Muscle of back (tissue), 3 donors: ENCODE measurements at regions not wholly inside any gene's neighbourhood (a gene's known extent, or its start where the extent isn't known, plus 50 kb on each side); places are given as distances from the start of the nearest gene placed in this dataset.
"Not testable (repeated sequence)": the region's sequence is repeated elsewhere in the genome, so short reads cannot be mapped to it uniquely, and the experiment has no call there.

Experiments
- DNase-seq, 3 donors: peaks; one replicate each; pipeline versions ENCODE4 v3.0.0 to v3.0.0-alpha.2; 2013

DNA sequence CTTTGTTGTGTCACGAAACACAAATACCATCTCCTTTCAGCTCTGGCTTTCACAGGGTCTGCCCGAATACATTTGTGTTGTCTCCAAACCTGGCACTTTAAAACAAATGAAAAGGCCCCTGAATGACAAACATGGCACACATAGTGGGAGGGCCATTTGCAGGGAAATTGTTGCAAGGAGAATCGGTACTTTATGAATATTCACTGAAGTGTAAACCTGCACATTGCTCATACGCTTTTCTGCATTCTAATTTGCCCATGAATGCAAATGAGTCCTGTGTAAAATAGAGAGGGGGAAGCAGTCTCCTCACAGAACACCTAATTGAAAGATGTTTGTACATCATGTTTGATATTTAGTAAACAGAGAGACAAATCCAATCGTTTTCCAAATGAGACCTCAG lies 82.7 kb upstream of the PCDH8 start:
- no peak for DNase-seq

DNA sequence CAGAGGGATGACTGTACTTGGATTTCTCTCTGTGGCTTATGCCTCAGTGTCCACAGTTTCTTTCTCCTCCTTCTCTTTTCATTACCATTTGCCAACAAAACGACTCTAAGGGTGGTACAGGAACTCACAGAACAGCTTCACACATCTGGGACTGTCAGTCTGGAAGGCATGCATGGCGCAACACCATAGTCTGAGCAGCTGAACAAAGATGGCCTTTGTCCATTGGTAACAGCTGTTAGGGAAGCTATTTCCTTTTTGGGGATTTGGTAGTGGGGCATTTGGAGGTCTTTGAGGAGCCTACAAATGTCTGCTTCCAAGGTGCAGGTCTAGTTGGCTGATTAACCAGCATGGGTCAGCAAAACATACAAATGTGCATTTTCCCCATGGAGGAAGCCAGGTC lies 81.4 kb upstream of the PCDH8 start:
- peak; percentile 28 to 62 (median 40) for DNase-seq

DNA sequence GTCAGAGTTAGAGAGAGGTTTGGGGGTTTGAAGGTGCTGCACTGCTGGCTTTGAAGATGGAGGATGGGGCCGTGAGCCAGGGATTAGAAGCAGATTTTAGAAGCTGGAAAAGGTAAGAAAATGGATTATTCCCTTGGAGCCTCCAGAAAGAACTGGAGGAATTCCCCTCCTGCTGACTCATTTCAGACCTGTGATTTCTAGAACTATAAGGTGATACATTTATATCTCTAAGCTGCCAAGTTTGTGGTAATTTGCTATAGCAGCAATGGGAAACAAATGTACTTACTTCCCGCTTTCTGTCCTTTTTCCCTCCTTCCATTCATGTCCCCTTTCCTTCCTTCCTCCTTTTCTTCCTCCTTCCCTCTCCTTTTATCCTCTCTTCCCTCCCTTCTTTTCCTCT lies 78.5 kb upstream of the PCDH8 start:
- no peak for DNase-seq

DNA sequence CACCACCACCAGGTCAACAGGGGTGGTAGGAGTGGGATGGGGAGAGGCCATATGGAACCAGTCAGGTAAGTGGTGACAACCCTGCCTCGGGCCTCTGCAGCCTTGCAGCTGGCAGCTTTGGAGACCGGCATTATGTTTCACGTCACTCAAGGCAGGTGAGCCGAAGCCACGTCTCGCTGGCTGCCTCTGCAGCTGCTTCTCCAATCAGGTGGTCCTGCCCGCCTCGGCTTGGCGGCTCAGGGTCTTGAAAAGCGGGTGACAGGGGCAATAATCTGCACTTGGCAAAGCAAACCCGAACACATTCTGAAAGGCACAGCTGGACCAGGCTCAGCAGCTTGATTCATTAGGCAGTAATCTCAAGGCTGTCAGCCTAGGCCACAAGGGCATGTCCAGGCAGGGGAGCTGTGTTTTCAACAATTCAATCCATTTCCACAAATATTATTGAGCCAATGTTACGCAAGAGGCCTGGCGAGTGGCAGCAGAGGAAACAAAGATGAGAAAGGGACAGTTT lies 77.4 kb upstream of the PCDH8 start:
- DNase-seq: peak; percentile 18 to 66 (median 24)

DNA sequence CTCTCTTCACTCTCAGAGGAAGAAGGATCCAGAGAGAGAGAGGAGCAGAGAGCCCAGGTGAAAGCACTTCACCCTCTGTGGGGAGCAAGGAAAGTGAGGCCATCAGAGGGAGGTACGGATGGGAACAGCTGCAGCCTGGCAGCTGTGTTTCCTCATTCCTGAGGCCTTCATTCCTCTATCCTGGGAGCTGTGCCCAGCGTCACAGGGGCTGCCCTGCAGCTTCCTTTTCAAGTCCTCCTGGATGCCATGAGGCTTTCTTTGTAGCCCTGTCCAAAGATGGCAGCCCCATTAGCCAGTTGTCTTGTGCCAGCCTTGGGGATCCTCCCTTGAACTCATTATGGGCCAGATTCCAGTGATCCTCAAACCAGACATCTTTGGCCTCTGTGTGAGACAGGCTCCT lies 76.8 kb upstream of the PCDH8 start:
- peak; percentile 33 to 70 (median 55) for DNase-seq

DNA sequence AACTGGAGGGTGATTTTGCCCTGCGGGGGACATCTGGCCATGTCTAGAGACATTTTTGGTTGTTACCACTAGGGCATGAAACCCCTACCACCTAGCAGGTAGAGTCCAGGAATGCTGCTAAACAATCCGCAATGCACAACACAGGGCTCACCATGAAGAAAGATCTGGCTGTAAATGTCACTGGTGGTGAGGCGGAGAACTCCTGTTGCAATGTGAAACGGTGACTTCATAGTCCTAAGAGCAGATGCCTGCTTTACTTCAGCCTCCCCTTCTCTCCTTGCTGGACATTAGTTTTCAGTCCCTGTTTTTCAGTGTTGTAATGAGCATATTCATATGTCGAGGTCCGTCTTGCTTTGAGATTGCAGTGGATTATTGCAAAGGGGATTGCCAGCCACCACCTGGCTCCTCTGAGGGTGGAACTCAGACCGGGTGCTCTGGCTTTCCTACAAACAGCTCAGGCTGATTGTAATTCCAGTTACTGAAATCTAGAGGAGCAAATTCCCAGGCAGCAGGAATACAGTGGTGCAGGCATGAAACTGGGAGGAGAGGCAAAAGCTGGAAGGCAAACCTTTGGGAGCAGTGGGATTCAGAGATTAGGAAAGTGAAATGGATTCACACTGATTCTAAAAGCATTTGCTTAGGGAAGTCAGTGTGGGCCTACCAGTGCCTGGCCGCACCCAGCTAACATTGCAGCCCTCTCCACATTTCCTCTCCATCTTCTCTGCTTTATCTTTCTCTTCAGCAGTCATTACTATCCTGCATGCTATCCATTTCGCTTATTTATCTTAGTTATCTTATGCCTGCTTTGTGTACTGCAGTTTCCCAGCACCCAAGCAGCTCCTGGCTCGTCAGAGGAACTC lies 76.1 kb upstream of the PCDH8 start:
- DNase-seq: peak in 1 of 3 donors; percentile 32

DNA sequence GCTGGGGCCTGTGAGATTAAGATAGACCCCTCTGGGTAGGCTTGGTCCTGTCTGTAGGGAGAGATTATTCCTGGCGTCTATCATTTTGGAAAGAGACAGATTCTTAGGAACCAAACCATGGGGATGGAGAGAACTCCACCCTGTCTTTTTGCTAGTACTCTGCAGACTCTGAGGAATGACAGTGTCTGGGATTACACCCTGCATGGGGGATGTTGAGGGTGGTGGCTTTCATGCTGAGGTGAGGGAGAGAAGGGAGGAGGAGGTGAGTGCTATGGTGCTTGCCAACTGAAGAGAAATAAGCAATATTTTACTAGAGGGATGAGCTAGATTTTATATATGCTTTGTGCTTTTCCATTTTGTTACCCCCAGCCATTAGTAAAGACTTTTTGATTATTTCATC lies 74.5 kb upstream of the PCDH8 start:
- DNase-seq: no peak

DNA sequence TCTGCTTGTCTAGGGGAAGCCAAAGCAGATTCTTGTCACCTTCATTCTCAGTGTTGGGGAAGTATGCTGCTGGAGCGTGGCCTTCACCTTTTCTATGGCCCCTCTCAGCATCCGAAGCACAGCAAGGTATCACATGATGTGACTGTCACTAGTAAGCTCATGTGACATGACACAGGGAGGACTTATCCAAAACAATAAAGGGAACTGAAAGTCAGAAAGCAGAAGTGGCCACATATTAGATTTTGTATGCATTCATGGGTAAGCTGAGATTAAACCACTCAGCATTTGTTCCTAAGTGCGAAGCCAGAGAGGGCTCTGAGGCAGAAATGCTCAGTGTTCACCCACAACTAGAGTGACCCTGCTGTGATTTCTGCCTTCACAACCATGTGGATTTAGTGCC lies 72.8 kb upstream of the PCDH8 start:
- peak in 1 of 3 donors; percentile 21 for DNase-seq

DNA sequence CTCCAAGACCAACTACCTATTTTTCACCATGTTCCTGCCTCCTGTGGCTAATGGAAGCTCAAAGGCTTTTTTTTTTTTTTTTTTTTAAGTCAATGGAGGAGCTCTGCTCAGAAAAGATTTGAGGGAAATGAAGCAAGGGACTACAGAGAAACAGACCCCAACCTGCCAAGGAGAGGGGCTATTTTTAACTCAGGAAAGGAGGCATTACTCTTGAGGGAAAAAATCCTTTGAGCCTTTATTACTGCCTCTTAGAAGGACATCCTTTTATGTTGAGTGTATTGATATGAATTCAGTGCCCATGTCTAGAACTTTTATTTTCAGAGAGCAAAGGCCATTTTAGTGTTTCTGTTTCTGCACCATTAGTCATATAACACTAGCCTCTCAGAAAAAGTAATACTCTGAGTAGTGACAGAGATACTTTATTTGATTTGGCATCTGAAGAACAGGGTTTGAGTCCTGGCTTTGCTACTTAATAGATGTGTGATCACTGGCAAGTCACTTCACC lies 68.1 kb upstream of the PCDH8 start:
- DNase-seq: no peak

DNA sequence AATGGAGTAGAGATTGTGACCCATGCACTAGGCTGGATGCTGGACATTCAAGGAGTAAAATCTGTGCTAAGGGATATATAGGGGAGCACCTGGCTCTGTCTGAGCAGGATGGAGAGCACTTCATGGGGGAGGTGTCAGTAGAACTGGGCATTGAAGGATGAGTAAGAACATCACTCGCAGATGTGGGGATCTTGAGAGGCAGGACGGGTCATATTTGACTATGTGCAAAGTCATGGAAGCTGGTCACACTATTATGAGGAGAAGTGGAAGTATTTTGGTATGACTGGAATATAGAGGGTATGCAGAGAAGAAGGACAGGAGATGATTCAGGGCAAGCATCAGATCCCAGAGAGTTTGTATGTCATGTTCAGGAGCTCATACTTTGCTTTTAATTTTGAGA lies 62.9 kb upstream of the PCDH8 start:
- no peak for DNase-seq

DNA sequence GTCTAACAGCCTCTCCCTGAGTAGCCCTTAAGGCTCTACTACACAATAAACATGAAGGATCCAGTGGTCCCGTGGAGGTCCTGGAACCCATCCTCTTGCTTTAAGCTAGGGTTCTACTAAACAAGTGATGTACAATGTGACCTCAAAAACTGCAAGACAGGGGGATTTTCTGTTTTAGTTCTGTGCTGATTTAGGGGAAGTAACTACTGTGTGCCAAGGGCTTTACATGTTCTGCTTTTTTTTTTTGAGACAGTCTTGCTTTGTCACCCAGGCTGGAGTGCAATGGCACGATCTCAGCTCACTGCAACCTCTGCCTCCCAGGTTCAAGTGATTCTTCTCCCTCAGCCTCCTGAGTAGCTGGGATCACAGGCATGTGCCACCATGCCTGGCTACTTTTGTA lies 61.9 kb upstream of the PCDH8 start:
- DNase-seq: not testable (repeated sequence)

DNA sequence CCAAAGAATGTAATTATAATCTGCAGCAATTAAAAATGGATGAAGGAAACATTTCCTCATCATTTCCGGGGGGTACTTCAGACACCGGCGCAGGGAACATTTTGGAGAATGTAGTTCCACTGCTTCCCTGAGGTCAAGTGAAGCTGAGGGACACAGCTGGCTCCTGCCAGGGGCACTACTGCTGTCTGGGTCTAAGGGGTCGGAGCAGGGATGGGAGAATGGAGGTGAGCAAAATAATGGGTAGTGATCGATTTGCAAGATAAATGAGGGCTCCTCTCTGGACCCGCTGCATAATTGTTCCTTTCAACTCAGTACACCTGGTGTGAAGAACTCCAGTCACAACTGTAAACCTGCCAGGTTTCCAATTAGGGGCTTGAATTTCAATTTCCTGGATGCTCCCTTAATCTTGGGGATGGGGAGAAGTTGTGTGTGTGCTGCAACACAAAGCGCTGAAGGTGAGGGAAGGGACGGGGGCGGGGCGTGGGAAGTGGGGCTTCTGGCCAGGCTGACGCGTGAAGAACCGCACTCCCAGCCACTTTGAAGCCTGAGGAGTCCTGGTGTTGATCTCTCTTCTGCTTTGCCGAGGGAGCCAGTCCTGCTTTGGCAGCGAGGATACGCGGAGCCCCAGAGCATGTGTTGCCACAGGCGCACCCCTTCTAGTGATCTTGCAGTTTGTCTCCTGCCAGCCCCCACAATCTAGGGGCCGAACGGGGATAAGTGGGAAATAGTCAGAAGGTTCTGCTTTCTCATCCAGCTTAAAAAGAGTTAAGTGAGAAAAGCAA lies 57.9 kb upstream of the PCDH8 start:
- DNase-seq: no peak

DNA sequence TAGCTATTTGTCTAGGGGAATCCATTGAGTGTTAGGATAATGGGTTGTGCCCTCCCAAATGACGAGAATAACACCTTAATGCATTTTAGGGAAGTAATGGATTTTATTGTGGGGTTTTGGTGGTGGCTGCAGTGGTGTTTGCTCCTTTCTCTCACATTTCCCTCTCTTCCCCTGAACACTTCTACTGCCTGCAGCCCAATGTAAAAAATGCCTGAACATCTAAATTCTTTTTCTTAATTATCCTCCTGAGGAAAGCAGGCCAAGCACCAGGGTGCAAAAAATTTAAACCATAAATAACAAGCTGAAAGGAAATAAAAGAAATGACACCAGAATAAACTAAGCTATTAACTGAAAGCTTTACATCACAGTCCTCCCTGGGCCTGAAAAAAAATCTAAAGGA lies 57.3 kb upstream of the PCDH8 start:
- no peak for DNase-seq

DNA sequence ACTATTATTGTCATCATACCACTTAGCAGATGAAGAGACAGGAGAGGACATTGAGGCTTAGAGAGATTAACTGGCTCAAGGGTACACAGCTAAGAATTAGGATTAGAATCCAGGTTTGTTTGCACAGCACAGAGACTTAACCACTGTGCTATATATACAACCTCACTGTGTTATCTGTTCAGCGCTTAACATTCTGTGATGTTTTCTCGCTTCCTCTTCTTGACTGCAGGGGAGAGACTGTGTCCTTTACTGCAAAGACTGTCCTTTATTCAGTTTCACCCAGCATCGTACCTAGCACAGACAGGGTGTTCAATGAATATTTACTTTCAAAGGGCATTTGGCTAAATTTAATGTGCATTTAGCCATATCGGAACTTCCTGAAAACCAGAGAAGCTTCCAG lies 54.9 kb upstream of the PCDH8 start:
- no peak for DNase-seq

DNA sequence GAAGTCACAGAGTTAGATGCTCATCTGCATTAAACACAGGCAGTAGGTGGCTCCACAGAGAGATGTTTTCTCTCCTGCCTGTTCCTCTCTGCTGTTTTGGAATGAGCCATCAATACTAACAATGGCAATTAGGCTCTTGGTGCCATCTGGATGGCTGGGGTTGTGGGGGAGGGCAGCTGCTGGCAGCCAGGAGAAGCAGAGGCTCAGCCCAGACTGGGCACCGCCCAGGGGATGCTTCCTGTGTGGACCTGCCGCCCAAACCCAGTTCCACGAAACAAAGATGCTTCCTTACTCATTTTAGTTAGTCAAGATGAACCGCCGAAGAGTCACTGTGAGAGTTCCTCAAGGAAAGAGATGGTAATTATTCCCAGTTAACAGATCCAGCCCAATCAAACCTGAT lies 50.8 kb upstream of the PCDH8 start:
- no peak for DNase-seq
